ENCODE measurements at regions not wholly inside any gene's neighbourhood (a gene's known extent, or its start where the extent isn't known, plus 50 kb on each side); places are given as distances from the start of the nearest gene placed in this dataset.

DNA sequence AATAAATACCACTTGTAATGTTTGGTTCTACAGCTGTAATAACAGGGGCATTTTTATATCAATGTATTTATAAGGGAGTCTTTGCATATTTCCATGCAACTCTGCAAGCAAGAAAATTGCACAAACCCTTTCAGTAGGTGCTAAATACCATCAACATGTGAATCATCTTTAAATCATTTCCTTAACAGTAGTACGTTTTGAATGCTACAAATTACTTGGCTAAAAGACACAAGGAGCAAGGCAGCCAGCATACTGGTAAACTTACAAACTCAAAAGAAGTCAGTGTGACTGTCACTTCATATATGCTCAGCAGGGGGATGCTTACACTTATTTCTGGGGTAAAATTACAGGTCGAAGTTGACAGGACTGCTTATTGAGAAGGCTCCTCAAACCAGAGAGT, 402.4 kb downstream of the EFNB2 start:
- H3K4me1 ChIP-seq, result no peaks in the 10 kb centered on the region
- H3K4me3 ChIP-seq, result no peak overlapping the region
- no peaks in the 10 kb centered on the region for H3K36me3 ChIP-seq
- no peaks in the 10 kb centered on the region for H3K27me3 ChIP-seq
- TF ChIP-seq, protein P1, sequence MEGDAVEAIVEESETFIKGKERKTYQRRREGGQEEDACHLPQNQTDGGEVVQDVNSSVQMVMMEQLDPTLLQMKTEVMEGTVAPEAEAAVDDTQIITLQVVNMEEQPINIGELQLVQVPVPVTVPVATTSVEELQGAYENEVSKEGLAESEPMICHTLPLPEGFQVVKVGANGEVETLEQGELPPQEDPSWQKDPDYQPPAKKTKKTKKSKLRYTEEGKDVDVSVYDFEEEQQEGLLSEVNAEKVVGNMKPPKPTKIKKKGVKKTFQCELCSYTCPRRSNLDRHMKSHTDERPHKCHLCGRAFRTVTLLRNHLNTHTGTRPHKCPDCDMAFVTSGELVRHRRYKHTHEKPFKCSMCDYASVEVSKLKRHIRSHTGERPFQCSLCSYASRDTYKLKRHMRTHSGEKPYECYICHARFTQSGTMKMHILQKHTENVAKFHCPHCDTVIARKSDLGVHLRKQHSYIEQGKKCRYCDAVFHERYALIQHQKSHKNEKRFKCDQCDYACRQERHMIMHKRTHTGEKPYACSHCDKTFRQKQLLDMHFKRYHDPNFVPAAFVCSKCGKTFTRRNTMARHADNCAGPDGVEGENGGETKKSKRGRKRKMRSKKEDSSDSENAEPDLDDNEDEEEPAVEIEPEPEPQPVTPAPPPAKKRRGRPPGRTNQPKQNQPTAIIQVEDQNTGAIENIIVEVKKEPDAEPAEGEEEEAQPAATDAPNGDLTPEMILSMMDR (IDR thresholded peaks at IDR 0.05), result no peak
- H3K27ac ChIP-seq, result no peak overlapping the region
- ATAC-seq (no peak), DNase-seq (no peak)
- H3K9me3 ChIP-seq, result peaks cover 0 to 15% (median 0%) of the 10 kb centered on the region in 11 donors
- WGBS, 2 donors, result 46 to 70% methylated on average over 2 of the region's 2 CpGs
- intact Hi-C loops (cut with DNase I), result no loop called here

DNA sequence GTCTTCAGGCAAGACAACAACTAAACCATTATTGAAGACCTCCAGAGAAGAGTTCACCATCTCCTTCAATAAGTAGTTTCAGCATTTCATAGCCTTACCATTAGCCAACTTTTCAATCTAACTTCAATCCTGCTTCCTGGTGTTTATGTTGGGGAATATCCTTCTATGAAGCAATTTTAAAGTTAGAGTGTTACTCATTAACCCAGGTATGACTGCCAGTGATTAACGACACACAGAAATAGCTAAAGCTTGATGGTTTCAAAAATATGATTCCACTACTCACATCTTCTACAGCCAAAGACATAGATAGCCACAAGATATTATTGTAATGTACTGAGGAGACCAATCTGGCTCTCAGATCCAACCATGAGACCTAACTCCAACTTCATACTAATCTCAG, 403.2 kb downstream of the EFNB2 start:
- H3K9me3 ChIP-seq, result peaks cover 0 to 14% (median 0%) of the 10 kb centered on the region in 11 donors
- no peaks in the 10 kb centered on the region for H3K27me3 ChIP-seq
- H3K4me3 ChIP-seq, result no peak overlapping the region
- no peak overlapping the region for H3K27ac ChIP-seq
- TF ChIP-seq, protein P1 (IDR thresholded peaks at IDR 0.05), result no peak
- DNase-seq (no peak), ATAC-seq (no peak)
- WGBS, 2 donors, result 86 to 94% methylated on average over 1 of the region's 1 CpG
- intact Hi-C loops (cut with DNase I), result no loop called here
- H3K36me3 ChIP-seq, result no peaks in the 10 kb centered on the region
- H3K4me1 ChIP-seq, result no peaks in the 10 kb centered on the region

GRCh38 chr13:106129993-106130392, 405.5 kb downstream of the EFNB2 start:
- Histone ChIP-seq H3K27ac (no peak overlapping the region), H3K4me1 (no peaks in the 10 kb centered on the region), H3K4me3 (no peak overlapping the region), H3K36me3 (no peaks in the 10 kb centered on the region), H3K9me3 (peaks cover 0 to 6% (median 0%) of the 10 kb centered on the region in 11 donors), H3K27me3 (no peaks in the 10 kb centered on the region)
- DNase-seq, result no peak
- no peak for ATAC-seq
- 45 to 71% methylated on average over 2 of the region's 2 CpGs for WGBS, 2 donors
- intact Hi-C loops (cut with DNase I), result no loop called here
- TF ChIP-seq, protein P1 (IDR thresholded peaks at IDR 0.05), result no peak

- no peaks in the 10 kb centered on the region for H3K36me3 ChIP-seq
- no peak for DNase-seq
- TF ChIP-seq, protein P1 (IDR thresholded peaks at IDR 0.05), result no peak
- intact Hi-C loops (cut with DNase I), result no loop called here
- H3K4me1 ChIP-seq, result no peaks in the 10 kb centered on the region
- ATAC-seq, result no peak
- H3K27ac ChIP-seq, result no peak overlapping the region
- H3K9me3 ChIP-seq, result peaks cover 0 to 6% (median 0%) of the 10 kb centered on the region in 11 donors
- 95% methylated on average over 1 of the region's 1 CpG for WGBS, 2 donors
- H3K27me3 ChIP-seq, result no peaks in the 10 kb centered on the region
- H3K4me3 ChIP-seq, result no peak overlapping the region
Observed at GRCh38 chr13:106129273-106129672, 406.2 kb downstream of the EFNB2 start.
